Tibial nerve (tissue), 4 donors: ENCODE measurements at regions not wholly inside any gene's neighbourhood (a gene's known extent, or its start where the extent isn't known, plus 50 kb on each side); places are given as distances from the start of the nearest gene placed in this dataset.

ENCODE experiments used
- EP300 ChIP-seq, 2 donors: sonication (generic); formaldehyde crosslinking; IDR thresholded peaks; one replicate each; pipeline ENCODE4 v1.6.1; 2017; ENCODE audit warnings: antibody characterized with exemption in 2 of 2, mild to moderate bottlenecking in 1 of 2
- POLR2A ChIP-seq, 2 donors: fragments of 450-650 bp; IDR thresholded peaks; one replicate each; pipeline ENCODE4 v1.6.1; 2017; ENCODE audit warnings: antibody characterized with exemption in 2 of 2, mild to moderate bottlenecking in 2 of 2, moderate library complexity in 2 of 2
- TF ChIP-seq, protein P1 (sequence below), 5 experiments: fragments of 200-600 bp in 3 of 5; fragments of 450-650 bp in 2 of 5; sonication (generic) in 3 of 5; IDR thresholded peaks; one replicate each; pipeline ENCODE4 v1.5.1; 2016 to 2019; ENCODE audit warnings: antibody characterized with exemption in 5 of 5, mild to moderate bottlenecking in 3 of 5, moderate library complexity in 2 of 5

DNA sequence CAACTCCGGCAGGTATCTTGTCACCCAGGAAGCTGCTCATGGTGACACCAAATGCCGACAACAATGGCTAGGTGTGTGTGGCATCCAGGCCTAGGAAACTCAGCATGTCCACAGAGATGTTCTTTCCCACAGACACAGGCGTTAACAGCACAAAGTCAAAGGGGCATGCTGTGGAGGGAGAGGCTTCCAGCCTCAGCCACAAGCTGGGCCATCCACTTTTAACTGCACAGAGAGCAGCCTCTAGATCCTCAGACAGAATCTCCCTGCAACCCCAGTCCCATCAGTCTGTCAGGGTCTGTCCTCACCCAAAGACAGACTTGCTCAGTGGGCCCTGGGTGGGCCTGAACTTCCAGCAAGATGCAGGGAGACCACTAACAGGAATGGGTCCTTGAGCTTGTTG is 58.5 kb upstream of the BCAR3 start:
- TF ChIP-seq, protein P1, sequence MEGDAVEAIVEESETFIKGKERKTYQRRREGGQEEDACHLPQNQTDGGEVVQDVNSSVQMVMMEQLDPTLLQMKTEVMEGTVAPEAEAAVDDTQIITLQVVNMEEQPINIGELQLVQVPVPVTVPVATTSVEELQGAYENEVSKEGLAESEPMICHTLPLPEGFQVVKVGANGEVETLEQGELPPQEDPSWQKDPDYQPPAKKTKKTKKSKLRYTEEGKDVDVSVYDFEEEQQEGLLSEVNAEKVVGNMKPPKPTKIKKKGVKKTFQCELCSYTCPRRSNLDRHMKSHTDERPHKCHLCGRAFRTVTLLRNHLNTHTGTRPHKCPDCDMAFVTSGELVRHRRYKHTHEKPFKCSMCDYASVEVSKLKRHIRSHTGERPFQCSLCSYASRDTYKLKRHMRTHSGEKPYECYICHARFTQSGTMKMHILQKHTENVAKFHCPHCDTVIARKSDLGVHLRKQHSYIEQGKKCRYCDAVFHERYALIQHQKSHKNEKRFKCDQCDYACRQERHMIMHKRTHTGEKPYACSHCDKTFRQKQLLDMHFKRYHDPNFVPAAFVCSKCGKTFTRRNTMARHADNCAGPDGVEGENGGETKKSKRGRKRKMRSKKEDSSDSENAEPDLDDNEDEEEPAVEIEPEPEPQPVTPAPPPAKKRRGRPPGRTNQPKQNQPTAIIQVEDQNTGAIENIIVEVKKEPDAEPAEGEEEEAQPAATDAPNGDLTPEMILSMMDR (IDR thresholded peaks at IDR 0.05) = no peak
- TF ChIP-seq POLR2A (IDR thresholded peaks at IDR 0.05) = no peak
- TF ChIP-seq EP300 (IDR thresholded peaks at IDR 0.05) = no peak
